HFFc6 (cell line): ENCODE measurements at regions not wholly inside any gene's neighbourhood (a gene's known extent, or its start where the extent isn't known, plus 50 kb on each side); places are given as distances from the start of the nearest gene placed in this dataset.
A peak's percentile ranks its signal among the peaks of the same experiment; 100 is the strongest.

Experiments
- DNase-seq: peaks from one replicate; pipeline ENCODE4 v3.0.0-alpha.2; 2018
- H3K27ac Mint-ChIP-seq: 2 replicates; pipeline ENCODE4 v1.8.0; 2020; ENCODE audit warnings: mild to moderate bottlenecking, mixed read lengths
- H3K27me3 Mint-ChIP-seq: 2 replicates; pipeline ENCODE4 v1.8.0; 2021; ENCODE audit warnings: mild to moderate bottlenecking, moderate library complexity, mixed read lengths; ENCODE audit not compliant: insufficient read depth
- H3K36me3 Mint-ChIP-seq: 2 replicates; pipeline ENCODE4 v1.8.0; 2021; ENCODE audit warnings: low read depth, mixed read lengths
- H3K4me1 Mint-ChIP-seq: 2 replicates; pipeline ENCODE4 v1.8.0; 2020; ENCODE audit warnings: low read depth, mixed read lengths
- H3K4me3 Mint-ChIP-seq: 2 replicates; pipeline ENCODE4 v1.8.0; 2020; ENCODE audit warnings: mild to moderate bottlenecking, moderate library complexity, mixed read lengths
- H3K9me3 Mint-ChIP-seq: 2 replicates; pipeline ENCODE4 v1.8.0; 2020; ENCODE audit warnings: mild to moderate bottlenecking, mixed read lengths
- CTCF ChIP-seq: fragments of 200-600 bp; sonication (generic); IDR thresholded peaks from 2 replicates; pipeline ENCODE4 v1.5.0; 2021; ENCODE audit warnings: antibody characterized with exemption, mild to moderate bottlenecking

GRCh38 chr4:154004016-154004415 is 215.1 kb upstream of the SFRP2 start:
- H3K4me3 Mint-ChIP-seq = no peak overlapping the region
- no peaks in the 10 kb centered on the region; the same call in 1 of the 2 replicates for H3K4me1 Mint-ChIP-seq
- H3K9me3 Mint-ChIP-seq = peaks cover 23% of the 10 kb centered on the region
- H3K36me3 Mint-ChIP-seq = no peaks in the 10 kb centered on the region
- DNase-seq = no peak
- peak overlapping the region; percentile 62; the same call in 1 of the 2 replicates for H3K27ac Mint-ChIP-seq
- no peaks in the 10 kb centered on the region for H3K27me3 Mint-ChIP-seq
- no peak for TF ChIP-seq CTCF

GRCh38 chr4:154003378-154003777 is 214.5 kb upstream of the SFRP2 start:
- DNase-seq = no peak
- Mint-ChIP-seq H3K9me3 (peaks cover 24% of the 10 kb centered on the region), H3K4me3 (no peak overlapping the region), H3K27ac (no peak overlapping the region), H3K4me1 (no peaks in the 10 kb centered on the region; the same call in 1 of the 2 replicates), H3K36me3 (no peaks in the 10 kb centered on the region), H3K27me3 (no peaks in the 10 kb centered on the region; the same call in 1 of the 2 replicates)
- no peak for TF ChIP-seq CTCF

DNA sequence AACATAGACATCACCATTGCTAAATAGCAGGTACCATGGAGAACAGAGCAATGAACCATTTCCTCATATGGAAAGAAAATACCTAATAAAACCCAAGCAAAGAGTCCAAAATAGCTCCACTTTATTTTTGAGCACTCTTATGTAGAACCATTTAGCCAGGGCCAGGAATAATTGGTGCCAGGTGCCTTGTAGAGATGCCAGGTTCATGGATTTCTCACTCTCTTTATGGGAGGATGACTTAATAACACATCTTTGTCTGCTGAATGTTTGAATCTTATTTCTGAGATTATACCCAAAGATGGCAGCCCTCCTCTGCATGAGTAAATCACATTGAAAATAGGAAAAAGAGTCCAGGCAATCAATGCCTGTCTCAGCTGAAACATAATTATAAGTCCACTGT is 212.3 kb upstream of the SFRP2 start:
- no peak overlapping the region for H3K27ac Mint-ChIP-seq
- no peak for DNase-seq

GRCh38 chr4:153997516-153997915 is 208.6 kb upstream of the SFRP2 start:
- peaks cover 39% of the 10 kb centered on the region for H3K9me3 Mint-ChIP-seq
- no peak overlapping the region for H3K4me3 Mint-ChIP-seq
- peaks cover 4% of the 10 kb centered on the region; the same call in 1 of the 2 replicates for H3K27me3 Mint-ChIP-seq
- H3K4me1 Mint-ChIP-seq = no peaks in the 10 kb centered on the region
- H3K36me3 Mint-ChIP-seq = no peaks in the 10 kb centered on the region
- H3K27ac Mint-ChIP-seq = no peak overlapping the region
- DNase-seq = no peak
- TF ChIP-seq CTCF = no peak

More for the DNA sequence above, 212.3 kb upstream of the SFRP2 start:
- H3K4me3 Mint-ChIP-seq = no peak overlapping the region
- peaks cover 32% of the 10 kb centered on the region for H3K9me3 Mint-ChIP-seq
- no peaks in the 10 kb centered on the region; the same call in 1 of the 2 replicates for H3K4me1 Mint-ChIP-seq
- H3K27me3 Mint-ChIP-seq = peaks cover 2% of the 10 kb centered on the region; the same call in 1 of the 2 replicates
- TF ChIP-seq CTCF = no peak
- no peaks in the 10 kb centered on the region for H3K36me3 Mint-ChIP-seq

GRCh38 chr4:153989505-153989904 is 200.6 kb upstream of the SFRP2 start:
- H3K9me3 Mint-ChIP-seq = peaks cover 39% of the 10 kb centered on the region
- no peak overlapping the region for H3K4me3 Mint-ChIP-seq
- H3K4me1 Mint-ChIP-seq = no peaks in the 10 kb centered on the region; the same call in 1 of the 2 replicates
- H3K27me3 Mint-ChIP-seq = no peaks in the 10 kb centered on the region
- H3K27ac Mint-ChIP-seq = no peak overlapping the region
- no peak for TF ChIP-seq CTCF
- H3K36me3 Mint-ChIP-seq = no peaks in the 10 kb centered on the region
- DNase-seq = no peak
